IMR-90 (cell line): ENCODE measurements at regions not wholly inside any gene's neighbourhood (a gene's known extent, or its start where the extent isn't known, plus 50 kb on each side); places are given as distances from the start of the nearest gene placed in this dataset.

Source experiments
- BHLHE40 ChIP-seq: fragments of 150-350 bp; IDR thresholded peaks from 2 replicates; pipeline ENCODE4 v1.6.1; 2016; ENCODE audit warnings: mild to moderate bottlenecking, low read depth, low read length
- MAZ ChIP-seq: IDR thresholded peaks from 2 replicates; pipeline ENCODE4 v1.6.1; 2012; ENCODE audit warnings: low read depth, mild to moderate bottlenecking, low read length, improper control_type of control experiment, moderate library complexity, borderline replicate concordance
- MXI1 ChIP-seq: IDR thresholded peaks from 2 replicates; pipeline ENCODE4 v1.6.1; 2012; ENCODE audit warnings: low read depth, mild to moderate bottlenecking, low read length, moderate library complexity, borderline replicate concordance
- POLR2A ChIP-seq: IDR thresholded peaks from 2 replicates; pipeline ENCODE4 v1.6.1; 2012; ENCODE audit warnings: mild to moderate bottlenecking, low read depth, low read length
- RAD21 ChIP-seq: IDR thresholded peaks from 2 replicates; pipeline ENCODE4 v1.6.1; 2012; ENCODE audit warnings: low read length, improper control_type of control experiment
- RCOR1 ChIP-seq: IDR thresholded peaks from 2 replicates; pipeline ENCODE4 v1.6.1; 2012; ENCODE audit warnings: mild to moderate bottlenecking, low read length, improper control_type of control experiment; ENCODE audit not compliant: insufficient replicate concordance
- RFX5 ChIP-seq: IDR thresholded peaks from 2 replicates; pipeline ENCODE4 v1.8.0; 2012; ENCODE audit warnings: low read depth, mild to moderate bottlenecking, low read length, moderate library complexity
- SMC3 ChIP-seq: fragments of 150-350 bp; IDR thresholded peaks from 2 replicates; pipeline ENCODE4 v1.6.1; 2016; ENCODE audit warnings: low read depth, mild to moderate bottlenecking, antibody characterized with exemption, low read length, moderate library complexity
- USF2 ChIP-seq: fragments of 150-350 bp; IDR thresholded peaks from 2 replicates; pipeline ENCODE4 v1.6.1; 2017; ENCODE audit warnings: mild to moderate bottlenecking, antibody characterized with exemption, low read length, low read depth
- TF ChIP-seq, protein P1 (sequence below): conservative IDR thresholded peaks from 2 replicates; pipeline ENCODE4 v1.5.1; 2012; ENCODE audit warnings: mild to moderate bottlenecking, low read depth, low read length, improper control_type of control experiment

- TF ChIP-seq POLR2A (no peak), USF2 (no peak), SMC3 (no peak), RAD21 (no peak), RFX5 (no peak), MAZ (no peak), BHLHE40 (no peak), RCOR1 (no peak), MXI1 (no peak)
- TF ChIP-seq, protein P1, sequence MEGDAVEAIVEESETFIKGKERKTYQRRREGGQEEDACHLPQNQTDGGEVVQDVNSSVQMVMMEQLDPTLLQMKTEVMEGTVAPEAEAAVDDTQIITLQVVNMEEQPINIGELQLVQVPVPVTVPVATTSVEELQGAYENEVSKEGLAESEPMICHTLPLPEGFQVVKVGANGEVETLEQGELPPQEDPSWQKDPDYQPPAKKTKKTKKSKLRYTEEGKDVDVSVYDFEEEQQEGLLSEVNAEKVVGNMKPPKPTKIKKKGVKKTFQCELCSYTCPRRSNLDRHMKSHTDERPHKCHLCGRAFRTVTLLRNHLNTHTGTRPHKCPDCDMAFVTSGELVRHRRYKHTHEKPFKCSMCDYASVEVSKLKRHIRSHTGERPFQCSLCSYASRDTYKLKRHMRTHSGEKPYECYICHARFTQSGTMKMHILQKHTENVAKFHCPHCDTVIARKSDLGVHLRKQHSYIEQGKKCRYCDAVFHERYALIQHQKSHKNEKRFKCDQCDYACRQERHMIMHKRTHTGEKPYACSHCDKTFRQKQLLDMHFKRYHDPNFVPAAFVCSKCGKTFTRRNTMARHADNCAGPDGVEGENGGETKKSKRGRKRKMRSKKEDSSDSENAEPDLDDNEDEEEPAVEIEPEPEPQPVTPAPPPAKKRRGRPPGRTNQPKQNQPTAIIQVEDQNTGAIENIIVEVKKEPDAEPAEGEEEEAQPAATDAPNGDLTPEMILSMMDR: no peak
Measured at GRCh38 chr5:116771466-116772151, 197.0 kb upstream of the SEMA6A start.
